ENCODE measurements at regions not wholly inside any gene's neighbourhood (a gene's known extent, or its start where the extent isn't known, plus 50 kb on each side); places are given as distances from the start of the nearest gene placed in this dataset.

- TF ChIP-seq ATF2 (IDR thresholded peaks at IDR 0.05; ENCODE audit: low read length) (no peak), PHF8 (conservative IDR thresholded peaks at IDR 0.05; ENCODE audit: low read depth, low read length) (no peak), ASH2L (IDR thresholded peaks at IDR 0.05; ENCODE audit: low read length) (no peak), CHD2 (IDR thresholded peaks at IDR 0.05; ENCODE audit: low read length) (no peak), NRF1 (IDR thresholded peaks at IDR 0.05; ENCODE audit: low read depth, low read length) (no peak), EZH2 (IDR thresholded peaks at IDR 0.05; ENCODE audit: low read depth, low read length, severe bottlenecking) (no peak)
These were observed 504.0 kb upstream of the TGFBR2 start (continued) for GRCh38 chr3:30102356-30102755.
